GF-D8 (cell line): ENCODE measurements at regions not wholly inside any gene's neighbourhood (a gene's known extent, or its start where the extent isn't known, plus 50 kb on each side); places are given as distances from the start of the nearest gene placed in this dataset.

Experiments
- DNase-seq: peaks from one replicate; lab custom pipeline; 2025; lab: John Stamatoyannopoulos, UW

DNA sequence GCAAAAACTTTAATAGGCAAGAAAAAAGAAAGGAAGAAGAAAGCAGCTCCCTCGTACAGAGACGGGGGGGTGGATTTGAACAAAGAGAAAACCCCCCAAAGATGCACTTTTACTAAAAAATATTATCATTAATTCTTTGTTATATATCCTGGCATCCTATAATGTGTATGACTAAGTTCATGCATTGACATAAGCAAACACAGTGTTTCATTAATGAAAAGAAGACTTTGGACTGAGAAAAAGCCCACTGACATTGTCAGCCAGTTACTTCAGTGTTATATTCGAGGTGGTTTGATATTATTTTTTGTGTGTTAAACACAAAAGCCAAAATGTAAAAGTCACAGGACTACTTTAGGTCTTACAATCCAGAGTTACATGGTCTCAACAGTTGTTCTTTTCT lies 110.1 kb upstream of the DPYD start:
- DNase-seq: no peak

DNA sequence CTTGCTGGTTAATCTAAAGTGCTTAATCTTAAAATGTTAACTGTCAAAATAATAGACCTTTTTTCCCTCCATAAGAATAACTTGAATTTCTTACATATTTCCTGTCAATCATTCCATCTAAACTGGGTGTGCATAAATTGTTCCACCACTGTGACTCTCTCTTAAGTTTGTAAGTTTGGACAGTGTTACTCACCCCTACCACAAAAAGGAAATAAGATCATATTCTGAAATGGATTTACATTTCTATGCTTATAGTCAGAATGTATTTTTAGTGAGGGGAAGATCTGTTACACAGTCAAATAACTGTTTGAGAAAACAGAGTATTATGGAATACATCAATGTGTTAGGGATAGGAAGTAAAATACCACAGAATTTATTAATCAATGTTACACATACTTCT lies 109.6 kb upstream of the DPYD start:
- no peak for DNase-seq

DNA sequence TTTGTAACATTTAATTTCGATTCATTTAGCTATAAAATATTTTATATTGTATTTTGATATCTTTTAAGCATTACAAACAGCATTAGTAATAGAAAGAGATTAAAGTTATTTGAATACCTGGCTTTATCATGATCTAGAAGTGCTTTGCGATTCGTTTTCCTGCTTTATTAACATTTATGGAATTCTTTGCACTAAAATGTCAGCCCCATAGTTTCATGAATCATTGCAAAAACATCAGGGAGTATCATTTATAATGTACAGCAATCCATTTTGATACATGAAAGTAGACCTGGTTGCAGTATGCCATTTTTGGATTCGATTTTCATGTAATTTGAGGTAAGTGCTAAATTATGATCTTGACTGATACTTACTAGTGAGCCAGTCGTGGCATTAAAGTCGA lies 108.0 kb upstream of the DPYD start:
- DNase-seq: no peak

DNA sequence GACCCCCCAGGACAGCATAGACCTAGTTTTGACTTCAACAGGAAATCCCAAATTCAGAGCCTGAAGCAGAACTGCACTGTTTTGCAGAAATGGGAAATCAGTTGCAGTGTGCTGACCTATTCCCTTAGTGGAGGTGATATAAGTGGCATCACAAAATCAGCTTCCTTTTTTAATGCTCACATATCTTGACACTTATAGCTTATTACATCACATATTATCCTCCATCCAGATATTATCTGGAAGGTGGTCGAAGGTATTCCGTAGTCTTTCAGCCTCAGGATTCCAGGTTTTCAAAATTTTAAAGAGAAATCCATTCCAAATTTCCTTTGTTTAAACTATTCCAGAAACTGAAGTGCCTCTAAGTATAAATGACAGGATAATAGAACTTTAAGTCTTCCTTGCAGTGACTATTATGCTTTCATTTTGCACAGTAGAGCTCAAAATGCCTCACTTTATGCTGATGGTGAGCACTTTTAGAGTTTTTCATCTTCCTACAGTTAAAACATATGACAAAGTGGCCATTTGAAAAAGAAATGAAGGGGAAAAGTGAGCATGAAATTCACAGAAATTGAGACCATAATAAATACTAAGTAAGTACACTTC lies 106.4 kb upstream of the DPYD start:
- DNase-seq: no peak

DNA sequence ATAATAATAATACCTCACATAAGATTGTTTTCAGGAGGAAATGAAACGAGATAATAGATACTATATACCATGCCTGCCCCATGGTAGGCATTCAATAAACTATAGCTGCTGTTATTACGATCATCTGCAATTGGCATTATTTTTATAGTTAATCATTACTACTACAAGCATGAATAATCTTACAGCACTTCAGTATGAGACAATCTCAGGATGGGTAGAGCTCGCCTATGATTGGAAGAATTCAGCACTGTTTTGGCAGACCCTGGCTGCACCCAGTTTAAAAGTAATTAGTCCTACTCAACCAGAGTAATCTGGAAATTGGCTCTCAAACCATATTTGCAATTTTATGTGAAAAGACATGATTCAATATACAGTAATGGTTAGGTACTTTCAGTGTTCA lies 105.0 kb upstream of the DPYD start:
- no peak for DNase-seq

DNA sequence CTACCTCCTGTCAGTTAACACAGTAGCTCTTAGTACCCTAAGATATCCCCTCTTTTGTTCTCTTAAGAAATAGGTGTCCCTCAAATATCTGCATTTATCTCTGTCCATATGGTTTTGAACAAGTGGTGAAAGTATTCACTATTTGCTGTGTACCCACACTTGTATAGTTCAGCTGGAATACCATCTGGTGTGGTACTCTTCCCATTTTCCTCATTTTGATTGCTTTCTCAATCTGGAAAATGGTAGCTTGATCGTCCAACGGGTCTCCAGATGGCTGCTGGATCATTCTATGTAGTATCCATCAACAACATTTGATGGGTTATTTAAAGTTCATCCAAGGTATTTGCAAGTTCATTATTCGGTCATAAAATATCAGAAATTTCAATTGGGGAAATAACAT lies 100.3 kb upstream of the DPYD start:
- no peak for DNase-seq

DNA sequence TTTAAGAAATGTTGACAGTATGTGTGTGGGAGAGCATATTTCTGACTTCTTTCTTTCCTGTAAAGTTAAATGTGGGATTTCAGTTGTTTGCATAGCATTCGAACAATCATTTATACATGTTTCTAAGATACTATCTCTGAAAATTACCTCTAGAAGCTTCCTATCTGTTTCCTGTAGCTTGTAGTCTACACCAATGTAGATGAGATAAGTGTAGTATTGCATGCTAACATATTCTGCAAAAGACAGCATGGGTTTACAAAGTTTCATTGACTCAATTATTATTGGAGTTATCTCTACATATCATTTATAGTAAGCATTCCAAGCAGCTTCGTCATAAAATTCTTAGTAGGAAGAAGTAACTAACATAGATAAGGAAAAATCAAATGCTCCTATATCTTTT lies 98.9 kb upstream of the DPYD start:
- no peak for DNase-seq

DNA sequence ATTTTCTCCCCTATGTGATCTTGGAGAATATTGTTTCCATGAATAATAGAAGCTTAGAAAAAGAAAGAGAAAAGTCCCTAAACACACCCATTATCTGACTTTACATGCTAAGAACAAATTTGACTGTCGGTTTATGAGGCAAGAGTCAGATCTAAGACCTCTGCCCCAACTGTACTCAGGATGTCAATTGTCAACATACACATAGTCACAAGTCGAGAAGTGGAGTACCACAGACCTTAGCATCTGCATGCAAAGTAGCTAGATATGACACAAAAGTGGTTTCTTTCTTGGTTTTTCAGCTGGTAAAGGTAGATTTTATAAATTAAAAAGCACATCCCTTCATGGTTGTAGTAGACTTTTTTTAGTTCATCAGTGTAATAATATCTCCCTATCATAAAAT lies 97.2 kb upstream of the DPYD start:
- no peak for DNase-seq

DNA sequence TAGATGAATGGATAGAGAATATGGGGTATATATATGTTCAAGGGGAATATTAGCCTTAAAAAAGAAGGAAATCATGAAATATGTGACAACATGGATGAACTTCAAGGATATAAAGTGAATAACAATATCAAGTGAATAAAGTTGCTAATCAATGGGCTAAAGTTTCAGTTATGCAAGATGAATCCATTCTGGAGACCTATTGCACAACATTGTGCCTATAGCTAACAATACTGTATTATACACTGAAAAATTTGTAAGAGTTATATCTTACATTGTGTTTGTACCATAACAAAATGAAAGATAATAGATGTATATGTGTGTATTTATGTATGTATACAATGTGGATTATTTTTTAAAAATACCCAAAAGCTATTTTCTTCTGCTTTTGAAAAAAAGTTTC lies 96.3 kb upstream of the DPYD start:
- DNase-seq: no peak

DNA sequence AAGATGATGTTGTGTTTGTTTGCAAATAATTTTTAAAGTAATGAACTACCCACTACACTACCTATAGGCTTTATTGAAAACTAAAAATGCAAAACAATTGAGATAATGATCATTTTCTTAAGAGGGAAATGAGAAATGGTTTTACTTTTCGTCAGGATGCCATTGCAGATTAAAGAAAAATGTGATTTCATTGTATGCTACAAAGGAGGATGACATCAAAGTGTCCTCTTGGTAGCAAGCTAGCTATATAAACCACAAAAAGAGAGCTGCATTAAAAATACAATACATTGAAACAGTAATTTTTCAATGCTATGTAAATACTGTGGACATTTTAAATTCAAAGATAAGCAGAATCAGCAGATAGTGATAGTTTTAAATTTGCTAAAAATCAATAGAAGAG lies 87.5 kb upstream of the DPYD start:
- DNase-seq: no peak

DNA sequence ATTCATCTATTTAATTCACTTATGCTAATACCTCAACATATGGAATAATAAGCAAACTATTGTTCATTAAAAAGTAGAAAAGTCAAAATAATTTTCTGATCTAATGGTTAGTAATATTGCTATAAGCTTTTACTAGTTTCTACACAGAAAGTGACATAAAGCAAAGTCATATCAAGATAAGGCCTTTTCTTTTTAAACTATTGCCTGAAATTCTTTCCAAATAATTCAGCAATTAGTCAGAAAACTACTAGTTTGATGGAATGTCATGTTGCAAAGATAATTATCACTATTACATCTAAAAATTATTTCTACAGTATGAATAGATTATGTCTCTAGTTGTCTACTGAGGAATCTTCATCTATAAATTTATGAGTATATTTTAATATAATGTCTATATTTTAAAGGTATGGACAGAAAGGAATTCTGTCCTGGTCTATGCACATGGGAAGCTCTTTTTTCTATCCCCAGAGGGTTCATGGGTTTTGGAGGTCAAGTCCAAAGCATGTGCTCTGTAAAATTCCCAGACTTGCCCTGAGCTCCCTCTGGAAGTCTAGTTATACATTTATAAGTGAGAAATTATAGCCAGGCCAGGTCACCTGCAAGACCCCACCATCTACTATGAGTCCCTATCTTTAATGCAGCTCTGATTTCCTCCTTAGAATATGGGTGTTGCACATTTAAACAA lies 84.6 kb upstream of the DPYD start:
- no peak for DNase-seq

DNA sequence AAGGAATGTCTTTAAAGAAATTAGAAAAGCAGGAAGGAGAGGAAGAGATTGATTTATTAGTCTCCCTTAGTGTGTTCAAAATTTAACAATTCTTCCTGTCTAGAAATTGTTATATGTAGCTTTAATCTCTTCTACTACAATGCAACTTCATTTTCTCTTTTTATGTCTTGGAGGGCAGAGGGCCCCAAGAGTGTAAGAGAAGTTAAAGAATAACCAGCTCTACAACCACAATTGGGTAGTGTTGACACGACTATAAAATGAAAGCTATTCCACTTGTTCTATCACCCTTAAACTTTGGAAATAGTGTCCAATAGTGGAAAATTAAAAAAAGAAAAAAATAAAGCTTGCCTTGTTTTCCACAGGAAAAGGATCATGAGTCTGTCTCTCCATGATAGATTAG lies 82.6 kb upstream of the DPYD start:
- DNase-seq: no peak

DNA sequence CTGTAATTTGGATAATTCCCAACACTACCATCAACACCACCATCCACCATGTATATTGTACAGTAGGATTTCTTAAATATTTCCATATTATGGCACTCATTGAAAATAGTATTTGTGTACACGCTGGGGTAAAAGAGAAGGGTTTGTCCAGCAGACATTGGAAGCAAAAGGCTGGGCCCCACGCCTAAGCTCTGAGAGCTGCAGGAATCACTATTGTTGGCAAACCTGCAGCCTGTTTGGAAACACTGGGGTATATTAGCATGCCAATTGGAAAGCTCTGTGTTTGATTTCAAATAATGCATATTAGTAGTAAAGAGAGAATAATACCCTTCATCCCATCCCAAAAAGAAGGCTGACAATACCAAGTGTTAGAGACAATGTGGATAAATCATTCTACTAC lies 81.5 kb upstream of the DPYD start:
- no peak for DNase-seq

DNA sequence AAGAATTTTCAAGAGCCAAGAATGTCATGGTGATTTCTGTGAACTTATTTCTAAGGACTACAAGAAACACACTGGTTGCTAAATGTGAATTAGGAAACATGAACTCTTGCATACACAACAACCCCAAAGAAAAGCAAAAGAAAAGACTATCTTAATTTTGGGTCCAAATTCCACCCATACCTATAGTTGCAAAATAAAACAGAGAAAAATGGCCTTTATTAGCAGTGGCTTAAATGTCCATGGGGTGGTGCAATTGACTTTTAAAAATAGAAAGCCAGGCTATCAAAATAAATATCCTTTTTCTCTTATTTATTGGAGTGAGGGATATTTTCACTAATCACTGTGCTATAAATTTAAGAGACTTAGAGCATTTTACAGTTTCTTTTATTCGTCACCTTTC lies 80.9 kb upstream of the DPYD start:
- no peak for DNase-seq

DNA sequence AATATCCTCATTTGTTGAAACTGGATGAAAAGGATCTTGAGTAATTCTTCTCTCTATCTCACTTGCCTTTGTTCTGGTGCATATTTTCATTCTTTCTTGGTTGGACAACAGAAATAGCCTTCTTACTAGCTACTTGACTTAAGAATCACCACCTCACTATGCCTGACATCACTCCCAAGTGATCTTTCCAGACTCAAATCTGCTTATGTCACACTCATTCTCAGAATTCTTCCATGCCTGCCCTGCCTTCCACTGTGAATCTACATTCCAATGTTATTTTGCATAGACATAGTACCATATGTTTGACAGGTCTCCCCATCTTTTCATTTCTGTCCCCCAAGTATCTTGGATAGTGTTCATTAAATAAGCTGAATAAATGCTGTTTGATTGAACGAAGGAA lies 78.5 kb upstream of the DPYD start:
- DNase-seq: no peak

DNA sequence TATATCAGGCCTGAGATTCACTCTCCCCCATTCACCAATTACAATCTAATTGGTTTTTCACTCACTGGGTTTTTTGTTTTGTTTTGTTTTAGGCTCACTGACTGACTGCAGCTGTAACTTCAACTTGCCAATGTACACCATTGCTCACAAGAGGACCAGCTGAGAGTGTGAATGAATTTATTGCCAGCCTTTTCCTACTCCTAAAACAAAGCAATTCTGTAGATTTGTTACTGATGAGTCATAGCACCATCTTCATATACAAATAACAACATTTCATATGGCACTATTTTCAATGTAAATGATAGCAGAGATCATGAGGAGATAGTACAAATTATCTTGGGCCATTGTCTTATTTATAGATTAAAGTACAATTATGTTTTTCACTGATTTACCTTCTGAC lies 76.0 kb upstream of the DPYD start:
- DNase-seq: no peak

DNA sequence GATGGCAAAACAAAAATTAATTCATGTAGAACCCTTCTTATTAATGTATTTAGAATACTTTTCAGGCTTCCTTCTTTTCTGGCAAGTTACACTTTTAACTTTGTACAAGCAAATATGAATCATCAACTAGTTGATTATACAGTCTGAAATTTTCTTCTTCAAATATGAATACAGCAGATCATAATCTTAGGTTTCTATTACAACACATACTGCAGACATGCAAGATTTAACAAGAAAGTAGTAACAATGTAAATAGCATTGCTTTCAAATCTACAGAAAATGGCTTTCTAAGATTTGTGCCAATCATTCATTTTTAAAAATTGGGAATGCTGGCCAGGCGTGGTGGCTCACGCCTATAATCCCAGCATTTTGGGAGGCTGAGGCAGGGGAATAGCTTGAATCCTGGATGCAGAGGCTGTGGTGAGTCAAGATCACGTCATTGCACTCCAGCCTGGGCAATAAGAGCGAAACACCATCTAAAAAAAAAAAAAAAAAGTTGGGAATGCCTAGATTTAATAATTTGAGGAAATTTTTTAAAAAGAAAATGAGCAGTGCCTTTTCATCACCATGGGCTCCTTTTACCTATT lies 68.4 kb upstream of the DPYD start:
- no peak for DNase-seq

DNA sequence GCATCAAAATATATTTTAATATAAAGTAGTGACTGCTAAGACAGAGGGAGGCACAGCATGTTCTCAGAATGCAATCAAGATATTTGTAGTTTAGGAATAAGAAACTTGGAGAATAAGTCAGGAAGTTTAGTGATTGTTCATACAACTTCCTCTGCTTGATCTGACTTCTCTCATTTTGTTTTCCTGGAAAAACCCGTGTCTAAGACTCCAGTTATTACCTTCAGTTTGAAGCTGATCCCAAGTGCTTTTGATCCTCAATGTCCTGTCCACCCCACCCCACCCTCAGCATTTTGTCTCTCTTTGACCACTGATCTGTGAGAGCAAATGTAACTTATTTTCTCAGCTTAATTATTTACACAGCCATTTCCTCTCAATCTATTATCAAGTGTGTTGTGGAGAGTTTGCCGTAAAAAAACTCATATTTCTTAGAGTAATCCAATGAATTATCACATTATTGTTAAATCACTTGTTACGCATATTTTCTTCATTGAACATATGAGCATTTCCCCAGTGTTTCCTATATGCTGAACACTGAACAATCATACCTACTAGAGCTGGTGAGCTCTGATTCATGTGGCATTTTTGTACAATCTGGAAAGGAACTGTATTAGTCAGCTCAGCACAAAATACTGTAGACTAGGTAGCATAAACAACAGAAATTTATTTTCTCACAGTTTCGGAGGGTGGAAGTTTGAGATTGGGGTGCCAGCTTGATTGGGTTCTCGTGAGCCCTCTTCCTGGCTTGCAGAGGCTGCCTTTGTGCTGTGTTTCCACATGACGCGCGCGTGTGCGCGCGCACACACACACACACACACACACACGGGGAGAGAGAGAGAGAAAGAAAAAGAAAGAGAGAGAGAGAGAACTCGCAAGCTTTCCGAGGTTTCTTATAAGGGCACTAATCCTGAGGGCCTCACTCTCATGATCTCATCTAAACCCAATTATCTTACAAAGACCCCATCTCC lies 65.5 kb upstream of the DPYD start:
- no peak for DNase-seq

DNA sequence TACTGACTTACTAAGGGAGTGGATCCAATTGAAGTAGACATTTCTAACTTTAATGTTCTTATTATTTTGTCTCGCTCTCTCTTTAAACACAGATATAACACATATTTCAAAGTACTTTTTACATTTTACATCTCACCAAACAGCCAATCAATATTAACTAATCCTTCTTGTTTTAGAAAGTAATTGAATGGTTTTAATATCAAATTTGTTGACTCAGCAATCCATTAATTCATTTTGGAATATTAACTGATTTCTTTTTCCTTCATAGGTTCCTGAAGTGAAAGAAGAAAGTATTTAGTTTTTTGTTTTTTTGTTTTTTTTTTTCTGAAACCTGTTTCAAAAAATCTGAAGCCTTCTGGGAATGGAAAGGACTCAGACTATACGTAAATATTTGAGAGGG lies 62.3 kb upstream of the DPYD start:
- DNase-seq: no peak

DNA sequence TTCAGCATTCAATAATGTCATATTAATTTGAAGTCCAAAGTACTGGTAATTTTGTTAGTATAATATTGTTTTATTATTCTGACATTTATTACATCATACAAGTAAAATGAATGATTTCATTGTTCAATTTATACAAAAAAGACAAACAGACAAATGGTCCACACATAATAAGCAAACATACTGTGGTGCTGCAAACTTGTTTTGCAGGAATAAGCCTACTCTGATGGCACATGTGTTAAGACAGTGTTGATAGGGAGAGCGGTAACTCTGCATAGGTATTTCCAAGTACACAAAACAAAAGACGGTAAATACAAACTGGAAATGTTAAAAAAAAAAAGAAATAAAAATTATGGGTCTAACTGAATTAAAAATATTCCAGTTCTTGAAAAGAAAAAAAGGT lies 59.7 kb upstream of the DPYD start:
- DNase-seq: no peak

DNA sequence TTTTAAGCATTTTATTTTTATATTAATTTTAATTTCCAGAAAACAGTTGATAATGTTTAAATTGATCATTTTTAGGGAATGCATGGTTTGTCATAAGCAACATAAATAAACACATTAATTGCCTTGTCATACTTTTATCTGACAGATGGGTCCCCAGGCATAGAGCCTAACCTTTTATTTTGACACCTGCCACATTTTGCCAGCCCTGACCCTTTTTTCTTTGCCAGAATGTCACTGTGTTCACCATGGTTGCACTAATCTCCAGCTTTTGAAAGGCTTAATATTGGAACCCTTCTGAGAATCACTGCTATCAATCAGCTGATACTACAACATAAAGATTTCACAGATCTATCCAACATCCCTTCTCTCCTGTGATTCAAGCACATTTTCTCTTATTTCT lies 56.0 kb upstream of the DPYD start:
- no peak for DNase-seq
